Choroid plexus epithelial cell (primary cell): ENCODE measurements at regions not wholly inside any gene's neighbourhood (a gene's known extent, or its start where the extent isn't known, plus 50 kb on each side); places are given as distances from the start of the nearest gene placed in this dataset.

Experiments
- DNase-seq: peaks from one replicate; pipeline ENCODE4 v3.0.0-alpha.2; 2010; ENCODE audit warnings: low read depth
- H3K4me3 ChIP-seq: 2 replicates; pipeline ENCODE4 v1.5.1; 2011; ENCODE audit warnings: low read depth, mild to moderate bottlenecking, control low read depth, low read length, moderate library complexity
- TF ChIP-seq, protein P1 (sequence below): conservative IDR thresholded peaks from 2 replicates; pipeline ENCODE4 v1.5.1; 2011; ENCODE audit warnings: low read depth, mild to moderate bottlenecking, control low read depth, inconsistent platforms, low read length, moderate library complexity

DNA sequence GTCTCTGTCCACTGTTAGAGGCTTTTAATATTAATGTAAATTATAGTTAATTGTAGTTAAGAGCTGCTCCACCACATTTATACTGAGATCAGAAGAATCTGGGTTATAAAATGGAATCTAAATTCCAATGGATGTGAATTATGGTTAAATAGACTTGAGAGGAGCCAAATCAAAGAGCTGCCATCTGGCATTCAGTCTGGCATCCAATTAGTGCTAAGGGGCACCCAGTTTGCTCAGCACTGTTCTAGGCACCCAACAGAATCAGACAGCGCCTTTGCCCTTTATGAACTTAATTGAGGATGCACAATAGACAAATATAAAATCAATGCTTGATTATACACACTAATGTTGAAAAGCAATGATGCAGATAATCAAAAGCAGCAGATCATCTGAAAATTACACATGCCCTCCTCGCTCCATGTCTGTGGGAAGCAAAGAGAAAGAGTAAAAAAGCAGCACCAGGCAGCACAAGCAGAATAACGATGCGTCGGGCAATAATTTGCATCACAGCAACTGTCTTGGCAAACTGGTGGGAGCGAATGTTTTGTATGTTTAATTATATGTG lies 310.1 kb downstream of the BRINP2 start:
- H3K4me3 ChIP-seq: no peak overlapping the region
- TF ChIP-seq, protein P1, sequence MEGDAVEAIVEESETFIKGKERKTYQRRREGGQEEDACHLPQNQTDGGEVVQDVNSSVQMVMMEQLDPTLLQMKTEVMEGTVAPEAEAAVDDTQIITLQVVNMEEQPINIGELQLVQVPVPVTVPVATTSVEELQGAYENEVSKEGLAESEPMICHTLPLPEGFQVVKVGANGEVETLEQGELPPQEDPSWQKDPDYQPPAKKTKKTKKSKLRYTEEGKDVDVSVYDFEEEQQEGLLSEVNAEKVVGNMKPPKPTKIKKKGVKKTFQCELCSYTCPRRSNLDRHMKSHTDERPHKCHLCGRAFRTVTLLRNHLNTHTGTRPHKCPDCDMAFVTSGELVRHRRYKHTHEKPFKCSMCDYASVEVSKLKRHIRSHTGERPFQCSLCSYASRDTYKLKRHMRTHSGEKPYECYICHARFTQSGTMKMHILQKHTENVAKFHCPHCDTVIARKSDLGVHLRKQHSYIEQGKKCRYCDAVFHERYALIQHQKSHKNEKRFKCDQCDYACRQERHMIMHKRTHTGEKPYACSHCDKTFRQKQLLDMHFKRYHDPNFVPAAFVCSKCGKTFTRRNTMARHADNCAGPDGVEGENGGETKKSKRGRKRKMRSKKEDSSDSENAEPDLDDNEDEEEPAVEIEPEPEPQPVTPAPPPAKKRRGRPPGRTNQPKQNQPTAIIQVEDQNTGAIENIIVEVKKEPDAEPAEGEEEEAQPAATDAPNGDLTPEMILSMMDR: no peak
- no peak for DNase-seq

DNA sequence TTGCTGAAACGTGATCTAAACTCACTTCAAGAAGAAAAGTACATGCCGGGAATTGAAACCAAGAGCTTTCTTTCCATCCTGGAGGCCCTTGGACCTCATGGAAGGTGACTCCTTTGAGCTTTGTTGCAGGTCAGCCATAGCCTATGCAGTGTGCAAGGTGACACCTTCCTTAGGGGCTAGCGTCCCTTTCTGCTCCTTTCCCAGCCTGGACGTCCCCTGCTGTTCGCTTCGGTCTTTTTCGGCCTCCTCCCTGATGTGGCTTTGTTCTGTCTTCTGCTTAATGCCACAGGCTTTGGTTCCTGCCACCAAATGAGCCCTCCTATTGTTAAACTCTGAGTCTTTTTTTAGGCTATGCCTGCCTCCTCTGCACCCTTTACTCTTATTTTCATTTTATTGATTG lies 308.8 kb downstream of the BRINP2 start:
- TF ChIP-seq, protein P1: no peak
- no peak for DNase-seq
- no peak overlapping the region for H3K4me3 ChIP-seq

DNA sequence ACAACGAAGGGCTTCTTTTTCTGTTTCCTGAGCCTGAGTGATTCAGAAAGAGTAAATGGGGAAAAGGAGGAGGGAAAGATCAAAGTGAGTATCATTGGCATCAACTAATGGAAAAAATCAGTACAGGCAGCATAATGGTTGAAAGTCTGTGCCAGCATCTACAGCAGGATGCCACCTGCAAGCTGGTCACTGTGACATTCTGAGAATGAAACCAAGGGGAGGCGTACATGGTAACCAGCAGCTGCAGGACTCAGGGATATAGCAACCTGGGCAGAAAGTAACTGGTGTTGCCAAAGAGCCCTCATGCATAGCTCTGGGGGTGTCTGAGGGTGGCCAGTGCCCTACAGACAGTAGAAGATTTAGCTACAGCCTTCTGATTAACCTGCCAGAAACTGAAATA lies 305.9 kb downstream of the BRINP2 start:
- TF ChIP-seq, protein P1: no peak
- no peak for DNase-seq
- no peak overlapping the region for H3K4me3 ChIP-seq

DNA sequence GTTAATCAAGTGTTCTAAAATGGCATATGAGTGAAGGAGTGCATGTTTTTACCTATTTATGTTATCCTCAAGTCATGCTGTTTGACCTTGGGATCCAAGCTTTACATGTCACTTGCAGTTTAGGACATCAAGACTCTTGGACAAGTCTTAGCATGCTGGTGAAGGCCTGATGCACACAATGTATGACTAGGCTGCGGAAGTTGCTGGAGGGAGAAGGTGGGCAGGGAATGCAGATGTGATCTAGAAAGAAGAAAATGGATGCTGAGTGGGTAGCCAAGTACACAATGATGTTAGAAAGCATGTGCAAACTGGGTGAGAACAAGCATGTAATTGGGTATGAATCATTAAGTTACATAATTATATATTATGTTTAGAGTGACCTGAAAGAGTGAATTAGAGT lies 301.8 kb downstream of the BRINP2 start:
- TF ChIP-seq, protein P1: no peak
- no peak overlapping the region for H3K4me3 ChIP-seq
- no peak for DNase-seq

DNA sequence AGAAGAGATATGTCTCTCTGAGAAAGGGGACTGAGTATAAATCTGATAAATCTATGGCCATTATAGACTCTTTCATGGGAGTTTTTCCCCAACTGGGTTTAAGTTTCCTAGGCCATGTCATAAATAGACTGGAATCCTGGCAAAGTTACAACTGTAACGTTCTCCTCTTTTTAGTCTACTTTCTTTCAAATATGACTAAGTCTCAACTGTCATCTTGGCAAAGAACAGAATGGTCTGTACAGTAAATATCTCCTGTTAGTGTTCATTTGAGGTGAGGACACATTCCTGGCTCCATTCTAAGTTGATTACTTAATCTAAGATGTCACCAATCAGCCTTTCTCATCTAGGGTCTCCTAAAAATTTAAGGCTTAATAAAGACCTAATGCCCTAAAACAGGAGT lies 300.5 kb downstream of the BRINP2 start:
- TF ChIP-seq, protein P1: no peak
- DNase-seq: no peak

DNA sequence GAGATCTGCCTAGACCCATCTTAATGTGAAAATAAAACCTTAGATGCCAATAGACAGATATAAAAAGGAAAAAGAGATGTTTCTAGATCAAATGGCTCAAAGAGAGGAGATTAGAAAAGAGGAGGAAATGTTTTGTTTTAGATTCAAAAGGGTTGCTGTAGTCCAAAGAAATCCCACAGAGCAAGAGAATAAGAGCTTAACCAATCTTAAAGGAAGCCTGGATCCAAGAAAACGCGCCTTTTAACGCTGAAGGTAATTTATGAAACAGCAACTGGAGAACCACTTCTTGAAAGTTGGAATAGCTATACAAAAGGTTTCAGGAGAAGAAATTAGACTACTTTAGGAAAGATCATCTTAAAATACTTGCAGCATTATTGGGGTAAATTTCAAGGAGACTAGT lies 298.8 kb downstream of the BRINP2 start:
- no peak overlapping the region for H3K4me3 ChIP-seq
- TF ChIP-seq, protein P1: no peak
- DNase-seq: no peak

More for the DNA sequence above, 300.5 kb downstream of the BRINP2 start:
- H3K4me3 ChIP-seq: no peak overlapping the region

DNA sequence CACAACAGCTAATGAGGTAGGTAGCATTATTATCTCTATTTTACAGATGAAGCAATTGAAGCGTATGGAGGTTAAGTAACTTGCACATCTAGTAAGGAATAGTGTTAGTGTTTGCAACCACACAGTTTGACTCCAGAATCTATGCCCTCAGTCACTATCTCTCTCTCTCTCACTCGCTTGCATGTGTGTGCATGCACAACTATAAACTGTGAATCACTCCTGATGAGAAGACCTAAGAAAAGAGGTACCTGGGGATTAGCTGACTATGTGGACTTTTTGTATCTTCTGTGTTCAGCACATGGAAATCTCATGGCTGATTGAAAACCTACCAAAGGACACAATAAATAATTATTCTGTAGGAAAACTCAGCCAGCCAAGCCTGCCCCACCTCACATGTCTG lies 295.5 kb downstream of the BRINP2 start:
- TF ChIP-seq, protein P1: no peak
- H3K4me3 ChIP-seq: no peak overlapping the region
- no peak for DNase-seq
